Activated CD4-positive, alpha-beta T cell treated with anti-CD3 and anti-CD28 coated beads for 4 hours (primary cell): ENCODE measurements at regions not wholly inside any gene's neighbourhood (a gene's known extent, or its start where the extent isn't known, plus 50 kb on each side); places are given as distances from the start of the nearest gene placed in this dataset.
A peak's percentile ranks its signal among the peaks of the same experiment; 100 is the strongest.

Experiments used
- DNase-seq, 2 donors: peaks; one replicate each; pipeline ENCODE4 v3.0.0-alpha.2; 2020

GRCh38 chr1:235025422-235025984 is 103.1 kb downstream of the TOMM20 start:
- no peak for DNase-seq

DNA sequence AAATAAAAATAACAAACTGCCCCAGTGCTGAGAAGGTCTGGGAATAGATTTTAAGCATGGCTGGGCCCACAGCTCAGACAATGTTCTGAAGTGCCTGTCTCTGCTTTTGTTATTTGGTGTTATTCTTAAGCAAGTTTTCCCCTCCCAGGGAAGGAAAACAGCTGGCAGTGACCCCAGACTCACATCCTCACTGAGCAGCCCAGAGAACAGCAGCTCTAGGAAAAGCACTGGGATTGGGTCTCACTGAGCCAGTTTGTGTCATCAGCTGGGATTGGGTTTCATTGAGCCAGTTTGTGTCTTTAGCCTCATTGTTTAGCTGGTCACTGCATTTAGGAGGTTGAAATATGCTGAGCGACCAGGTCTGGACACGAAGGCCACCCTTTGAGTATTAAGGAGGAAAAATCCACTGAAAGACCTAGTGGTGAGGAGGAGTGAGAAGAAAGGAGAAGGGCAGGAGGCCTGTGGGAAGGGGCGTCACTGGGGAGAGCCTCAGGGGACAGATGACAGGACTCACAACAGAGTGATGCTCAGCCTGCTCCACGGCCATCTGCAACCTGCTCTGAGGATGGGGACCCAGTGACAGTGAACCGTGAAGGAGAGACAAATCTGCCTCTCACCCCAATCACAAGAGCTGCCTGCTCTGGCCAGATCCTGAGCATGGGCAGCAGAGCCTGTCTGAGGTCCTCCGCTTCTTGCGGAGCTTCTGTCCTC is 103.8 kb downstream of the TOMM20 start:
- no peak for DNase-seq

DNA sequence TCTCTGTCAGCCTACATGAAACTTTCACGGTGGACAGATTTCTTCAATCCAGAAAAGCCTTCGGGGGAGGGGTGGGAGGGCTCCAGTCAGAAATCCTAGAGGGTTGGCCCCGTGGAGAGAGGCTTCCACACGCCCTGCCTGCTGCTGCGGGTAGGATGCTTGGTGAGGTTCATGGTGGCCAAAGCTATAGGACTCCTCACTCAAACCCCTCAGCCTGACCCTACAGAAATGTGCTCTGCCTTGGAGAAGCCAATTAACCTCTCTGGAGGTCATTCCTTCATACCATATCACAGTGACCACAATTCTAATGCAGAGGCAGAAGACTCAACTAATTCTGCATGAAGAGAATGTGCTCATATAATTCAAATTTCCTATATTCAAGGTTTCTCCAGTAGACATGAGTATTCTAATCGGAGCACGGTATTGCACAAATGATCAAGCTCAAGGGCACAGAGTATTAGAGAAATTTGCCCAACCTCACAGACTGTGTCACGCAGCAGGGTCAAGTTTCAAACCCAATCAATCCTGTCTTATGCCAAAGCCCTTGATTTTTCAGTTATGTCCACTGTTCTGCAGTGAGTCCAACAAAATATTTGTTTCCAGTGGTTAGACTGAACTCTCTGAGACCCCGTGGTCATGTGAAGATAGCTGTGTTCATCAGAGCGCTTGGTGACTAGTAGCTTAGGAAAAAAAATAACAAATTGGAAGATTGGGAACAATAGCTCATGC is 104.8 kb downstream of the TOMM20 start:
- no peak for DNase-seq

GRCh38 chr1:235022981-235023710 is 105.5 kb downstream of the TOMM20 start:
- no peak for DNase-seq

- DNase-seq, result no peak
These were observed 106.2 kb downstream of the TOMM20 start for GRCh38 chr1:235022341-235022980.

- no peak for DNase-seq
These were observed 106.8 kb downstream of the TOMM20 start for GRCh38 chr1:235021815-235022214.

GRCh38 chr1:235021321-235021720 is 107.3 kb downstream of the TOMM20 start:
- no peak for DNase-seq

DNA sequence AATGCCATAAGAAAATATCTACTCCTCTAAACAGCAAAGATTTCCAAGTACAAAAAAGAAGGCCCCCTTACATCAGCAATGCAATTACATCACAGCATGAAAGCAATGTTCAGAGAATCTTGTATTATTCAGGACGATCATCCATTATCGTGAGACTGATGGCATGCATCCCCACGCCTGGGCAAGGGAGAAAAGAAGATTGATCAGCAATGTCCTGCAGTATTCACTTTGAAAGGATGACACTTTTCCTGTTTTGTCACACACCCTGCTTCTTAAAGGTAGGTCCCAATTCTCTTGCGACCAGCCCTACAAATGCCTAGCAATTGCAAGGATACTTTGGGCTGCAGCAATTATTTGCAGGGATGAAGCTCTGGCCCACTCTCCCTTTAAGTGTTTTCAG is 108.7 kb downstream of the TOMM20 start:
- no peak for DNase-seq

DNA sequence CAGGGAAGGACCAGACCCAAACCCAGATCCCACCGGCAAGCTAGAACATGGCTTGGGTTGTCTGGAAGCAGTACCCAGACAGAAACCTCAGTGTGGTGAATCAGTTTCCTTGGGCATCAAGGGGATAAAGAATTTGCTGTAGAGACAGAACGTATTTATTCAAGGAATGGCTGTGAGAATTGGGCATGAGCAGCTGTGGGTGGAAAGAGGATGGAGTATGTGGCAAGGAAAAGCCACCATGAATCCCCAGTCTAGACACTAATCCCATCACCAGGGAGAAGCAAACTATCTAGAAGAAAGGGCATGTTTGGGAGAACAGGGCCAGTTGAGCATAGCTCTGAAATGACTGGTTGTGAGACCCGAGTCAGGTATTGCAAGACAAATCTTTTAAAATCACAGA is 109.2 kb downstream of the TOMM20 start:
- DNase-seq, result no peak

GRCh38 chr1:235018720-235019444 is 109.8 kb downstream of the TOMM20 start:
- DNase-seq, result peak; percentile 47 to 56

DNA sequence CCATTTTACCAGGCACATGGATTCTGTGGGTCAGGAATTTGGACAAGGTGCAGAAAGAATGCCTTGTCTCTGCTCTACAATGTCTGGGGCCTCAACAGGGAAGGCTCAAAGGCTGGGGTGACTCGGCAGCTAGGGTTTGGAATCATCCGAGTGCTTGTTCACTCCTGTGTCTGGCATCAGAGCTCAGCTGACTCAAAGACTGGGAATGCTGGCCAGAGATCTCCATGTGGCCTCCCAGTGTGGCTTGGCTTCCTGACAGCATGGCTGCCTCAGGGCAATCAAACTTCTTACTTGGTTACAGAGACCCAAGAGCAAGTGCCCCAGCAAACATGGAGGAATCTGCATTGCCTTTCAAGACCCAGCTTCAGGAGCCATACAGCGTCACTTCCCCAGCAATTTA is 110.5 kb downstream of the TOMM20 start:
- no peak for DNase-seq

DNA sequence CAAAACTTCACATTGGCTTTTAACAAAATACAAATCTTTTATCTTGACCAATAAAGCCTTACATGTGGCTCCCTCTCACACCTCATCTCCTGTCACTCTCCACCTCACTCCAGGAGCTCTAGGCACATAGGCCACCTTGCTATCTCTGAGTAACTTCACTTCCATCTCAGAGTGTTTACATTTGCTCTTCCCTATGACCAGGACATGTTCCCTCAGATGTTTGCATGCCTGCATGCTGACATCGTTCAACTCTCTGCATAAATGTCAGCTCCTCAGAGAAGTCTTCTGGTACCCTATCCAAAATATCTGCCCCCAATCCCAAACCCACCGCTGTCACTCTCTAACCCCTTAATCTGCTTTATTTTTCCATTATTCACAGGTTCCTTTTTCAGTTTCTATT is 110.9 kb downstream of the TOMM20 start:
- no peak for DNase-seq

DNA sequence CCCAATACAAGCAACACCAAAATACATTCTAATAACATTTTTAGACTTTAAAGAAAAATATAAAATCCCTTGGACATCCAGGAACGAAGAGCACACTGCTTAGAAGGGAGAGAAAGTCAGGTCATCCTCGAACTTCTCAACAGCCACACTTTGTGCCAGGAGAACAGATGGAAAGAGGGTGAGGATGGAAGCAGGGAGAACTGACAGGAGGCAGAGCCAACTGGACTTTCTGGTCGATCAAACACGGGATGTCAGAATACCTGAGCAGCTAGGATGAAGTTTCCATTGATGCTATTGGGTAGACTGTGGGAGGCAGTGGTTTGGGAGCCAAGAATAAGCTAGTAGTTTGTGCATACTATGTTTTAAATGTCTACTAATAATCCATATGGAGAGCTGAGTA is 111.4 kb downstream of the TOMM20 start:
- no peak for DNase-seq

- DNase-seq, result peak in 1 of 2 donors; percentile 16
These were observed 113.2 kb downstream of the TOMM20 start for GRCh38 chr1:235015291-235015985.

DNA sequence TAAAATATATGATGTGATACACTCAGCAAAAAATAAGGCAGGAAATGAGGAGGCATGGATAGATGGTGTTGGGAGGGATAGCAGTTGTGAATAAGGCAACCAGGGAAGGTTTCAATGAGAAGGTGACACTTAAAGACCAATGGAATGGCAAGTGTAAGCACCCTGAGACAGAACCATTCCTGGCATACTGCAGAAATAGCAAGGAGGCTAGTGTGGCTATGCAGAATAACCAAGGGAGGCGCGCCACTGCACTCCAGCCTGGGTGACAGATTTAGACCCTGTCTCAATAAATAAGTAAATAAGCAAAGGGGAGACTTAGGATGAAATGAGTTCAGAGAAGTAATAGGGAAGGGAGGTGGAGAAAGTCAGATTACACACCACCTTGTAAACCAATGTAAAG is 113.9 kb downstream of the TOMM20 start:
- no peak for DNase-seq

DNA sequence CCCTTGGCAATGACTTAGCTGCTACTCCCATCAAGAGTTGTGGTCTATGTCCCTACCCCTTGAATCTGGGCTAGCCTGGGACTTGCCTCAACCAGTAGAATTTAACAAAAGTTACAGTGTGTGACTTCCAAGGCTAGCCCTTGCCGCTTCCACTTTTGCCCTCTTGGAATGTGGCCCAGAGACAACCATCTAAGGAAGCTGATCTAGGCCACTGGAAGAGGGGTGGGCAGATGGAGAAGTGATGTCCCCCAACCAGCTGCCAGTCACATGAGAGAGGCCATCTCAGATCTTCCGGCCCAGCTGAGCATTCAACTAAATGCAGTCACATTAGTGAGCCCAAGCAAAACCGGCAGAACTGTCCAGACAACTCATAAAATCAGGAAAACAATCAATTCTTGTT is 115.1 kb downstream of the TOMM20 start:
- no peak for DNase-seq

GRCh38 chr1:235012436-235013210 is 116.0 kb downstream of the TOMM20 start:
- DNase-seq, result no peak

DNA sequence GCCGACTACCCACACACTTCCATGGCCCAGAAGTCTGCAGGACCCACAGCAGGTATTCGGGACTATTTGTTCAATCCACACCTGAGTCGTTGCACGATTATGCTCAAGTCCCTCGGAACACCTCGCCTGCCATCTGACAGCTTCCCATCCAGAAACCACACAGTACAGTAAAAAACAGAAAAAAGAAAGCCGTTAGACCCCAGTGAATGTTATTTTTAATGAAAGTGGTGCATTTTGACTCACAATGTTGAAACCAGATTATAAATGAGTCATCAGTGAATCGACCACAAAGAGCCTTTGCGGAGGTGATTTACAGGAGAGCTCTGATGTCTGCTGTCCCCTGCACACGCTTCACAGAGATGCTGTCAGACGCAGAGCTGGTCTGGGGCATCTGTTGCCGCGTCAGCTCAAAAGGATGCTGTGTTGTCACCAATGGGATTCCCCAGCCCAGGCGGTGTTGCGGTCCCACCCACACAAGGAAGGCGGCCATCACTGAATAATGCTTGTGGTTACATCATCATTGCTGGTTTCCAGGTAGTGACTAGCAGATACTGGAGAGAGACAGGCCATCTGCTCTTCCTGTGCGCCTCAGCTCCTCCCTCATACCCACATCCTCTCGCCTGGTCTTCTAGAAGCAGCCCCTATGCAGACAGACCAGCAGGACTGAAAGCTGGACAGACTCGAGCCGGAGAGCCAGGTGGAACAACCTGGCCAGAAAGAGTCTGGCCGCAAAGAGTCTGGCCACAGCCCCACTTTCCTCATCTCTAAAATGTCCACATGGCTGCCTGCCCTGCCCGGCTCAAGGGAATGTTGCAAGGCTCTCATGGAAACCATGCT is 116.8 kb downstream of the TOMM20 start:
- DNase-seq, result peak; percentile 93 to 97

DNA sequence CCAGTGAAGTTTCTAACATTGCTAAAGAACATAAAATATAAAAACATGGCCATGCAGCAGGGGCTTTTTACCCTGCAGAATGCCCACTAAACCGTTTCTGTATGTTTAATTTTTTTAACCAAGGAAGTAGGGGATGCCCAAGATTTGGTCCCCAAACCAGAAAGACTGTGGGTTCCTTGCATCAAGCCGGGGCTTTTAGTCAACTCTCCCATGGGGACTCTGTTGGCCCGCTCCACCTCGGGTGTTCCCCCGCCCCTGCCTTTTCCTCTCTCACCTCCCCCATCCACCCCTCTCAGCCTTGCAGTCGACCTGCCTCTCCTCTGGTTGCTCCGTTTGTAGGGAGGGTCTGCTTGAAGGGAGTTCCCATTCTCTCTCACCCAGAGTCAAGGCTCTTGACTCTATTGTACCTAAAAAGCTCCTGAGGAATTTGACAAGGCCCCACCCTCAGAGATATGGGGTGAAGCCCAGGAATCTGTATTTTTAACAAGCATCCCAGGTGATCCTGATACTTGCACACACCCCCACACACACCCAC is 117.5 kb downstream of the TOMM20 start:
- DNase-seq, result peak; percentile 64 to 77
